ENCODE measurements at regions not wholly inside any gene's neighbourhood (a gene's known extent, or its start where the extent isn't known, plus 50 kb on each side); places are given as distances from the start of the nearest gene placed in this dataset.

- no peak for TF ChIP-seq CTCF (conservative IDR thresholded peaks at IDR 0.05 in 1 of 2, IDR thresholded peaks at IDR 0.05 in 1 of 2; ENCODE audit: low read depth in 1 of 2, low read length in 2 of 2)
- TF ChIP-seq EZH2 (IDR thresholded peaks at IDR 0.05; ENCODE audit: low read length, missing control alignments): no peak
Observed at GRCh38 chr12:114752217-114752616, 68.2 kb upstream of the TBX3 start.

Data from fibroblast of lung (primary cell).